DOHH2 (cell line): ENCODE measurements at regions not wholly inside any gene's neighbourhood (a gene's known extent, or its start where the extent isn't known, plus 50 kb on each side); places are given as distances from the start of the nearest gene placed in this dataset.

Experiments
- H3F3A ChIP-seq: fragments of 200-600 bp; sonication (generic), shearing (Covaris generic); 2 replicates; pipeline ENCODE4 v1.6.0; 2016; ENCODE audit warnings: antibody characterized with exemption, mild to moderate bottlenecking; ENCODE audit not compliant: control insufficient read depth, insufficient read depth
- H3K27ac ChIP-seq: fragments of 200-600 bp; sonication (generic); 2 replicates; pipeline ENCODE4 v1.5.1; 2014; ENCODE audit warnings: low read depth, mild to moderate bottlenecking, low read length, moderate library complexity
- H3K27me3 ChIP-seq: fragments of 200-600 bp; sonication (generic); 2 replicates; pipeline ENCODE4 v1.6.1; 2014; ENCODE audit warnings: mild to moderate bottlenecking, low read length, mixed read lengths; ENCODE audit not compliant: control insufficient read depth
- H3K36me3 ChIP-seq: fragments of 200-600 bp; sonication (generic); 2 replicates; pipeline ENCODE4 v1.6.1; 2014; ENCODE audit warnings: mild to moderate bottlenecking, low read length, moderate library complexity, mixed read lengths; ENCODE audit not compliant: control insufficient read depth
- H3K4me1 ChIP-seq: fragments of 200-600 bp; sonication (generic); 2 replicates; pipeline ENCODE4 v1.6.1; 2014; ENCODE audit warnings: mild to moderate bottlenecking, low read length, mixed read lengths; ENCODE audit not compliant: control insufficient read depth
- H3K4me2 ChIP-seq: fragments of 200-600 bp; sonication (generic); 2 replicates; pipeline ENCODE4 v1.6.0; 2014; ENCODE audit warnings: mild to moderate bottlenecking, low read length, moderate library complexity
- H3K4me3 ChIP-seq: fragments of 200-600 bp; sonication (generic); 2 replicates; pipeline ENCODE4 v1.5.1; 2014; ENCODE audit warnings: mild to moderate bottlenecking, low read length, mixed read lengths
- H3K79me2 ChIP-seq: fragments of 200-600 bp; sonication (generic); 2 replicates; pipeline ENCODE4 v1.6.1; 2014; ENCODE audit warnings: mild to moderate bottlenecking, low read length, mixed read lengths; ENCODE audit not compliant: control insufficient read depth
- H3K9me2 ChIP-seq: fragments of 200-600 bp; sonication (generic); replicated peaks from 2 replicates; pipeline ENCODE4 v1.6.1; 2014; ENCODE audit warnings: mild to moderate bottlenecking, low read length, mixed read lengths; ENCODE audit not compliant: control insufficient read depth
- H3K9me3 ChIP-seq: fragments of 200-600 bp; sonication (generic); 2 replicates; pipeline ENCODE4 v1.6.1; 2014; ENCODE audit warnings: antibody characterized with exemption, low read length, mixed read lengths; ENCODE audit not compliant: control insufficient read depth, insufficient read depth
- H4K20me1 ChIP-seq: fragments of 200-600 bp; sonication (generic); 2 replicates; pipeline ENCODE4 v1.6.0; 2014; ENCODE audit warnings: low read depth, mild to moderate bottlenecking, antibody characterized with exemption, low read length, moderate library complexity; ENCODE audit not compliant: control insufficient read depth, insufficient read depth
- CTCF ChIP-seq: fragments of 200-600 bp; sonication (generic); IDR thresholded peaks from one replicate; pipeline ENCODE4 v1.5.1; 2014; ENCODE audit warnings: antibody characterized with exemption, mild to moderate bottlenecking, low read depth, low read length; ENCODE audit not compliant: poor library complexity, severe bottlenecking
- EZH2phosphoT487 ChIP-seq: fragments of 200-600 bp; sonication (generic); IDR thresholded peaks from 2 replicates; pipeline ENCODE4 v1.6.1; 2017; ENCODE audit warnings: borderline replicate concordance, mild to moderate bottlenecking, antibody characterized with exemption, low read length, moderate library complexity, mixed read lengths

DNA sequence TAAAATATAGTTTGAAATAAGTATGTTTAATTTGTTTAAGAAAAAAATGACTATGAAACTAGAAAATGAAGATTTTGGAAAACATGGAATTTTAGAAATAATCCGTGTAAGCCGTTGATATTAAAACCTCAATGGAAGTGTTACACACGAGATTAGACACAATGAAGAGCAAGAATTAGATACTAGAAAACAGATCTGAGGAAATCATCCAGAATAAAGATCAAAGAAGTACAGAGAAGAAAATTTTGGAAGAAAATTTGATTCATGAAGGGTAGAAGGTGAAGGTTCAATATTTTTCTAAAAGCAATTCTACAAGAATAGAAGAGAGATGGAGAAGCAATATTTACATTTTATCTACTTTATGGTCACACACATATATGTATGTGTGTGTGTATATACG lies 52.5 kb upstream of the SATB1 start:
- no peaks in the 10 kb centered on the region for H3K36me3 ChIP-seq
- no peaks in the 10 kb centered on the region for H3K9me2 ChIP-seq
- H3K4me2 ChIP-seq = no peak overlapping the region
- H3K9me3 ChIP-seq = no peaks in the 10 kb centered on the region
- H3F3A ChIP-seq = no peaks in the 10 kb centered on the region
- H3K79me2 ChIP-seq = no peaks in the 10 kb centered on the region
- TF ChIP-seq CTCF (no peak), EZH2phosphoT487 (no peak)
- H3K27ac ChIP-seq = no peak overlapping the region
- H4K20me1 ChIP-seq = no peaks in the 10 kb centered on the region
- H3K27me3 ChIP-seq = no peaks in the 10 kb centered on the region
- no peak overlapping the region for H3K4me3 ChIP-seq
- no peaks in the 10 kb centered on the region for H3K4me1 ChIP-seq
